Chondrocyte (in vitro differentiated cells): ENCODE measurements at regions not wholly inside any gene's neighbourhood (a gene's known extent, or its start where the extent isn't known, plus 50 kb on each side); places are given as distances from the start of the nearest gene placed in this dataset.
"Not testable (repeated sequence)": the region's sequence is repeated elsewhere in the genome, so short reads cannot be mapped to it uniquely, and the experiment has no call there.

Source experiments
- DNase-seq: peaks from one replicate; pipeline ENCODE4 v3.0.0; 2021; ENCODE audit warnings: mixed read lengths, low spot score
- H3K27ac Mint-ChIP-seq: one replicate; pipeline ENCODE4 v1.8.0; 2021; ENCODE audit warnings: mild to moderate bottlenecking, moderate library complexity, mixed read lengths; ENCODE audit not compliant: unreplicated experiment
- H3K27me3 Mint-ChIP-seq: 2 replicates; pipeline ENCODE4 v1.8.0; 2021; ENCODE audit warnings: low read depth, mixed read lengths
- H3K36me3 Mint-ChIP-seq: 2 replicates; pipeline ENCODE4 v1.8.0; 2021; ENCODE audit warnings: low read depth, mixed read lengths
- H3K4me1 Mint-ChIP-seq: 2 replicates; pipeline ENCODE4 v1.8.0; 2021; ENCODE audit warnings: low read depth, mild to moderate bottlenecking, mixed read lengths
- H3K4me3 Mint-ChIP-seq: one replicate; pipeline ENCODE4 v1.8.0; 2021; ENCODE audit warnings: mild to moderate bottlenecking, moderate library complexity, mixed read lengths; ENCODE audit not compliant: unreplicated experiment
- H3K9me3 Mint-ChIP-seq: 2 replicates; pipeline ENCODE4 v1.8.0; 2021; ENCODE audit warnings: low read depth, mixed read lengths
- TF ChIP-seq, protein P1 (sequence below): fragments of 200-600 bp; sonication (generic); IDR thresholded peaks from 2 replicates; pipeline ENCODE4 v1.5.0; 2021; ENCODE audit warnings: antibody characterized with exemption, mild to moderate bottlenecking, moderate library complexity

DNA sequence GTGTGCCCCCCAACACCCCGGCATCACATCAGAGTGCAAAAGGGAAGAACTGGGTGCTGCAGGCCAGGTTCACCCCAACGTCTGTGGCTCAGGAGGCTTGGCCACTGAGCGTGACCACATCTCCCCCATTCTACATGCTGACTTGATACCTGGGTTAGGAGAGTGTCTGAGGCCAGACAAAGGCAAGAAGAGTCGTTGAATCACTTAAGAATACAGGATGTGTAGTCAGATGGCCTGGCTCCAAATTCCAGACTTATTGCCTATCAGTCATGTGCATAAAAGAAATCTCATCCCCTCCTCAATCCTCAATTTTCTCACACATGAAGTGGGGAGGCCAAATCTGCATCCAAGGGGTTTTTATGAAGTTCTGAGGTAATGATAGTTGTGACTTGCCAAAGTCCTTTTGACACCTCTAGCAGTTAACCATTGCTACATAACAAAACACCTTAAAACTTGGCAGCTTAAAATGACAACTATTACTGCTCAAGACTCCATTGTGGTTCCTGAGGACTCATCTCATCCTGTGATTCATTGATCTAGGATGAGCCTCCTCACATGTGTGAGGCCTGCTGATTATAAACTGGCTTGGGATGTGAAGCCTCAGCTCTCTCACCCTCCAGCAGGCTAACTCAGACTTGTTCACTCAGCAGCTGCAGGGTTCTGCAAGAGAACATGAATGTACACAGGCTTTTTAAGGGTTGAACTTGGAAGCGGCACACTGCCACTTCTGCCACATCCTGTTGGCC lies 138.8 kb upstream of the TLE3 start:
- Mint-ChIP-seq H3K27me3 (peaks cover 26% of the 10 kb centered on the region), H3K4me1 (peaks cover 7% of the 10 kb centered on the region), H3K36me3 (peaks cover 7% of the 10 kb centered on the region), H3K4me3 (no peak overlapping the region), H3K27ac (no peak overlapping the region), H3K9me3 (peaks cover 15% of the 10 kb centered on the region)
- DNase-seq: no peak
- TF ChIP-seq, protein P1, sequence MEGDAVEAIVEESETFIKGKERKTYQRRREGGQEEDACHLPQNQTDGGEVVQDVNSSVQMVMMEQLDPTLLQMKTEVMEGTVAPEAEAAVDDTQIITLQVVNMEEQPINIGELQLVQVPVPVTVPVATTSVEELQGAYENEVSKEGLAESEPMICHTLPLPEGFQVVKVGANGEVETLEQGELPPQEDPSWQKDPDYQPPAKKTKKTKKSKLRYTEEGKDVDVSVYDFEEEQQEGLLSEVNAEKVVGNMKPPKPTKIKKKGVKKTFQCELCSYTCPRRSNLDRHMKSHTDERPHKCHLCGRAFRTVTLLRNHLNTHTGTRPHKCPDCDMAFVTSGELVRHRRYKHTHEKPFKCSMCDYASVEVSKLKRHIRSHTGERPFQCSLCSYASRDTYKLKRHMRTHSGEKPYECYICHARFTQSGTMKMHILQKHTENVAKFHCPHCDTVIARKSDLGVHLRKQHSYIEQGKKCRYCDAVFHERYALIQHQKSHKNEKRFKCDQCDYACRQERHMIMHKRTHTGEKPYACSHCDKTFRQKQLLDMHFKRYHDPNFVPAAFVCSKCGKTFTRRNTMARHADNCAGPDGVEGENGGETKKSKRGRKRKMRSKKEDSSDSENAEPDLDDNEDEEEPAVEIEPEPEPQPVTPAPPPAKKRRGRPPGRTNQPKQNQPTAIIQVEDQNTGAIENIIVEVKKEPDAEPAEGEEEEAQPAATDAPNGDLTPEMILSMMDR: no peak

DNA sequence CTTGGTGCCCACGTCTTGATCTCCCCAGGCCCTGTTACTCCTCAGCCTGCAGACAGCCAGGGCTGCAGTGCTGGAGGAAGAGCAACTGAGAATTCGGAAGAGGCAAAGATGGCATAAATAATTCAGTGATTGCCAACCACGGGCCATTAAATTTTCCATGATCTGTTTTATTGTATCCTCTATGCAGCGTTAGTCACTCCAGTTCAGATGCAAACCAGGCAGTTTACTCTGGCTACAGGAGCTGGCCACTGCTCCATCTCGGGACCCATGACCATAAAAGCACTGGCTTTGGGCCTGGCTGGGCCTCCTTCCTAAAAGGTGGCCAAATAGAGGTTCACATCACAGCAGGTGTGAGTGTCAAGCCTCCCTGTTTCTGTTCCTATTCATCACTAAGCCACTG lies 137.6 kb upstream of the TLE3 start:
- Mint-ChIP-seq H3K4me3 (no peak overlapping the region), H3K4me1 (peaks cover 7% of the 10 kb centered on the region), H3K36me3 (peaks cover 8% of the 10 kb centered on the region), H3K27ac (no peak overlapping the region), H3K9me3 (peaks cover 17% of the 10 kb centered on the region), H3K27me3 (peaks cover 18% of the 10 kb centered on the region)
- TF ChIP-seq, protein P1: no peak
- DNase-seq: no peak

- H3K4me1 Mint-ChIP-seq: peaks cover 7% of the 10 kb centered on the region
- TF ChIP-seq, protein P1: no peak
- no peak for DNase-seq
- no peak overlapping the region for H3K27ac Mint-ChIP-seq
- peaks cover 8% of the 10 kb centered on the region for H3K36me3 Mint-ChIP-seq
- peaks cover 21% of the 10 kb centered on the region for H3K27me3 Mint-ChIP-seq
- peaks cover 24% of the 10 kb centered on the region for H3K9me3 Mint-ChIP-seq
- H3K4me3 Mint-ChIP-seq: no peak overlapping the region
Measured at GRCh38 chr15:70234256-70234905, 136.7 kb upstream of the TLE3 start.

DNA sequence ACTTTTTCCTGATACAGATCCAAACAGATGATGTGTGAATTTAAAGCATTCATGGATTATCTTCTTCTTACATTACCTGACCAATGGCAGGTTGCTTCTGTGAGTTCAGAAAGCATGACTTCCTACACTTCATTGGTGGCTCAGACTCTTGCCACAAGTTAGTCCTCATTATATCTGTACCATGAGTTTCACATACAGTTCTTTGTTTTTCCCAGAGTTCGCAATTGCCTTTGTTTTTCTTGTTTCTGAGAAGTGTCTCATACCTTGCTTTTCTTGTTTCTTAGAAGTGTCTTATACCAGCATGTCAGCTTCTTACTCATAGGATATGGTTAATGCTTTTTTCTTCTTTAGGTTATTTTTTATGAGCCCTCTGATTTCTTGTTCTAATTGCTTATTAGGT lies 133.8 kb upstream of the TLE3 start:
- no peak overlapping the region for H3K4me3 Mint-ChIP-seq
- H3K36me3 Mint-ChIP-seq: peaks cover 8% of the 10 kb centered on the region
- peaks cover 7% of the 10 kb centered on the region for H3K4me1 Mint-ChIP-seq
- H3K27me3 Mint-ChIP-seq: peaks cover 8% of the 10 kb centered on the region
- TF ChIP-seq, protein P1: no peak
- peaks cover 26% of the 10 kb centered on the region for H3K9me3 Mint-ChIP-seq
- DNase-seq: no peak
- H3K27ac Mint-ChIP-seq: no peak overlapping the region

GRCh38 chr15:70227918-70228317 lies 130.2 kb upstream of the TLE3 start:
- H3K36me3 Mint-ChIP-seq, DNase-seq: not testable (repeated sequence)
- peaks cover 22% of the 10 kb centered on the region for H3K27me3 Mint-ChIP-seq

More at GRCh38 chr15:70227918-70228317, 130.2 kb upstream of the TLE3 start:
- H3K4me3 Mint-ChIP-seq, H3K4me1 Mint-ChIP-seq, H3K27ac Mint-ChIP-seq: not testable (repeated sequence)
- H3K9me3 Mint-ChIP-seq: peaks cover 23% of the 10 kb centered on the region
